LHCN-M2 (cell line): ENCODE measurements at regions not wholly inside any gene's neighbourhood (a gene's known extent, or its start where the extent isn't known, plus 50 kb on each side); places are given as distances from the start of the nearest gene placed in this dataset.
"Not testable (repeated sequence)": the region's sequence is repeated elsewhere in the genome, so short reads cannot be mapped to it uniquely, and the experiment has no call there.

Experiments
- DNase-seq: peaks from one replicate; pipeline ENCODE4 v3.0.0-alpha.2; 2012; ENCODE audit warnings: low read depth

DNA sequence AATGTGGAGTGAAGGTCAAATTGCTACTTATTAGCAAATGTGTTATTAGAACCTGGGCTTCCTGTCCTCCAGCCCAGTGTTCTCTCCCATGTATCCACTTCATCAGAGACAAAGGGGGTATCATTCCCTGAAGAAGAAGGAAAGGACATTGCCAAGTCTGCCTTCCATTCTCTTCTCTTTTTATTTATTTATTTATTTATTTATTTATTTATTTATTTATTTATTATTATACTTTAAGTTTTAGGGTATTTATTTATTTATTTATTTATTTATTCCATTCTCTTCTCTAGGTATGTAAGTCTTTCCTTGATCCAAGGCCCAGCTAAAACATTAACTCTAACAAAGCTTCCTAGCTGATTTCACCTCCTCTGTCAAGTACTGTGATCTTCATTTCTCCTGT is 277.8 kb upstream of the DNAJC19 start:
- DNase-seq, result no peak

DNA sequence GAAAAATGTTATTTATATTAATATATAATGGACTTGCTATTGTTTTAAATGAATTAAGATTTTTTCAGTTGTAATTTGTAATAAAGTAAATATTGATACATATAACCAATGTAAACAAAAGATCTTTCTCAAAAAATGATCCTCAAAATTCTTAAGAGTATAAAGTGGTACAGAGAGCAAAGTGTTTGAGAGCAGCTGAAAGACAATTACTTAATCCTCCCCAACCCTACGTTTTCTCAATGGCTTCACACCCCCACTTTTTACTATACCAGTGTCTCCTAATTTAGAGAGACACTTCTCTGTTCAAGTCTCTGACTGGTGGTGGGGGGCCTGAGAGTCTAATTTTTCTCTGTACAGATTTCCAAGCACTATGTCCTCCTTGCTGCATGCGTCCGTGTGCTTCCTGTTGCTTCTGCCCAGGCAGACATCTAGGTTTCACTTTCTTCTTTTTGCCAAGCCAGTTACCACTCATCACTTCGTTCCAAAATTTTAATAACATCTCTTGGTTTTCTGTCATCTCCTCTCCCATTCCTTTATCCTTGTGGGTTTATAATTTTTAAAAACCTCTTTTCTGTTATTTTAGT is 276.3 kb upstream of the DNAJC19 start:
- no peak for DNase-seq

DNA sequence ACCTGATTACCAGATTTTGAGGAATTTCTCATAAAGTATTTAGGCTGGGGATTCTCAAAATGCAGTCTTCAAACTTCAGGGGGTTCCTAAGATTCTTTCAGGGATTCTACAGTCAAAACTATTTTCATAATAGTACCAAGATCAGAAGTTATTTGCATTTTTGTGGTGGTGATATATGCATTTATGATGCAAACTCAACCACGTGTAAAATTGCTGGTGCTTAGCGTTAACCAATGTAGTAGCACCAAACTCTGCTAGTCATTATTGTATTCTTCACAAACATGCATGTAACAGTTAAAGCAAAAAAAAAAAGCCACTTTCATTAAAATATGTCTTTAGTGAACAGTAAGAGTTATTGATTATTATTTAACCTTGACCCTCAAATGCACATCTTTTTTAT is 274.9 kb upstream of the DNAJC19 start:
- no peak for DNase-seq

GRCh38 chr3:181253796-181254195 is 264.3 kb upstream of the DNAJC19 start:
- no peak for DNase-seq

- DNase-seq, result no peak
These were observed 263.1 kb upstream of the DNAJC19 start for GRCh38 chr3:181252631-181253030.

DNA sequence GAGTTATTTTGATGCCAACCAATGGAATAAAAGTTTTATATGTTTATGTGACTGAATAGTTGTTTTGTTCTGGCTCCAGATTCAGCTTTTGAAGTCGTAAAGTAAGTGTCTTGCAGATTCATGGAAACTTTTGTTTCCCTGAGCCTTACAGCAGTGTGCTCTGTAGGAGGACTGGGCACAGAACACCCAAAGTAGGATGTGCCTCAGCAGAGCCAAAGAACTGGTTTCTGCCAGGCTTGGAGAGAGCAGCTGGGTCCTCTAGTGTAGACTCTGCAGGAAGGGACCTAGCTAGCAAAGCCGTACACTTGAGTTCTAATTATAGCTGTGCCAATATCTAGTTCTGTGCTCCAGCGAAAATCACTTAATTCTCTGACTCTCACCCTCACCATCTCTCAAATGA is 261.2 kb upstream of the DNAJC19 start:
- DNase-seq, result no peak

DNA sequence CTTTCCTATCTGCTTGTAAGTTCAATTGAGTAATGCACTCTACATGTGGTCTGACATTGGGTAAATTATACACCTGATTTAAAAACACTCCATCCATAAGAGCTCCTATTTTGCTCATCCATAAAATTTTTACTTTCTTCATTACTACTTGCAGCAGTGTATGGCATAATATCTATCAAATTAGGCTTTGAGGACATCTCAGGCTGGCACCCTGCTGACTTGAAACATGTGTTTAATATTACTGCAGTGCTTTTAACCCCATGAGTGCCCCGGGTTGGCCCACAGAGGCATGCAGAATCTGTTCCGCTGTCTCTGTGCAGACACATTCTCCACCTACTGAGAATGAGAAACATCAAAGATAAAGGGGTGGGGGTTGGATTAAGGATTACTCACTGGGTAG is 249.9 kb upstream of the DNAJC19 start:
- no peak for DNase-seq

DNA sequence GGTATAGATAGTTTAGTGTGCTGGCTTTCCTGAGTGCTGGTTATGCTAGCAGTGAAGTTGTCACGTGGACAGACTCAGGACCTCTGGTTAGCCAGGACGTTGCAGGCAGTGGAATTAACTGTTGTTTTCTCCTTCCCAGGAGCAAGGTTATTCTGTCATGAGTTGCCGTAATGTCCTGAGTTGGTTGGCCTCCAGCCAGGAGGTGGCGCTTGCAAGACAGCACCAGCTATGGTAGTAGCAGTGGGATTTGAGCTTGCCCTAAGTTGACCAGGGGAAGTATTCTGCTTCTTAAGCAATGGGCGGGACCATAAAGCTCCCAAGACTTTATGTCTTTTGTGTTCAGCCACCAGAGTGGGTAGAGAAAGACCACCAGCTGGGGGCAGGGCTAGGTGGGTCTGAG is 240.7 kb upstream of the DNAJC19 start:
- DNase-seq, result no peak

DNA sequence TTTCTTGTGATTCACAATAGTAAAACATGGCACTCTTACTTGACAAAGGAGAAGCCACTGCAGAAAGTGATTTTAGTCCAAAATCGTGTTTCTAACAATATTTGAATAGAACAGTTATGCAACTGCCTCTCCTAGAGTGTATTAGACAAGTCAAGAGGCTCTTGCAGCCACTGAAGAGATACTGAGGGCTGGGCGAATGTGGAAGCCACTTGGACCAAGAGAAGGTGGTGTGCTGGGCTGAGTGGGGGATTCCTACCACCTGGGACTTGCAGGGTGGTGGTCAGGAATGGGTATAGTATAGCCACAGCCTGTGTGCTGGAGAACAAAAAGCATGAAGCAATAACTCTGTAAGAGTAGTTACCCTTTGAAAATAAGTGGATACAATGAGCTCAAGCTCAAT is 223.8 kb upstream of the DNAJC19 start:
- no peak for DNase-seq

DNA sequence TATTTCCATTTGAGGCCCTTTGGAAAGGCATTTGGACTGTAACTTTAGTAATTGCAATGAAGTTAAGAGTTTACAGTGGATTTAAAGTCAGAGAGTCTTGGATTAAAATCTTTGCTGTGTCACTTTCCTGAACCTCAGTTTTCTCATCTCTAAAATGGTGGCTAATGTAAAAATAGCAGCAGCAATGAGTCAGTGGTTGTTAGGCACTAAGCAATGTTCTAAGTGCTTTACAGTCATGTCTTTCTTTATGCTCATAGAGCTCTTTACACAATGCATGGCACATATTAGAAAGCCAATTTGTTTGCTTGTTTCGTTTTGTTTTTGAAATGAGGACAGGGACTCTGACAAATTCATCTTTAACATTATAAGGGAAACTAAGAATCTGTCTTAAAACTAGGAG is 222.7 kb upstream of the DNAJC19 start:
- DNase-seq, result no peak

DNA sequence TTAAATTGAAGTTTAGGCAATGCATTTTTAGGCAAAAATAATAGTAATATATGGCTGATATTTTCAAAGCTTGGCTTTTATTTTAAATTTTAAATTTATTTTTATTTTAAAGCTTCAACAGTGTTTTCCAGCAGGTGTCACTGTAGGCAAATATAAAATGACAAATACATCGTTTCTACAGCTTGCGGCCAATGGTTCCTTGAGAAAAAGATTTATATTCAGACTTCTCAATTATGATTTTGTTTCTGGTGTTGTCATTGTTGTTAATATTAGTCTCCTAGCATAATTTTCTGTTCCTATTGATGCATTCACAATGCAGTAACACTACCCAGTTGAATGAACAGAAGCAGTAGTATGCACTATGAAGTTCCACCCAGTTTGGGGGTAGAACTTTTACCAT is 220.7 kb upstream of the DNAJC19 start:
- peak; percentile 10 for DNase-seq

DNA sequence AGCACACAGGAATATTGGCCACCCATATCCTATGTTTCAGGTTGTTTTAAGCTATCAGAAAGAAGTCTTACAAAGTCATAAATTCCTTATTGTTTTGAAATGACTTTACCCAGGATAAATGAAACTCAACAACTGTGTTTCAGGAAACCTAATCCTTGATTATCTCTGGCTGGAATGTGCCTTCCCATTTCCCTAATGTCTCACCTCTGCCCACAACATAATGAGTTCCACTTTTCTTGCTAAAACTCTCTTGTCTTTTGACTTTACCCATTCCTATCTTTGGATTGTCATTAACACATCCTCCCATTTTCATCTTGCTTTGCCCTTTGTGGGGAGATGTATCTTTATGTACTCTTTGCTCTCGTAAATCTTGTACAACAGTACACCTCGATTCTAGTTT is 200.0 kb upstream of the DNAJC19 start:
- no peak for DNase-seq

GRCh38 chr3:181183764-181184163 is 194.2 kb upstream of the DNAJC19 start:
- DNase-seq, result no peak

GRCh38 chr3:181183057-181183456 is 193.5 kb upstream of the DNAJC19 start:
- DNase-seq, result not testable (repeated sequence)

DNA sequence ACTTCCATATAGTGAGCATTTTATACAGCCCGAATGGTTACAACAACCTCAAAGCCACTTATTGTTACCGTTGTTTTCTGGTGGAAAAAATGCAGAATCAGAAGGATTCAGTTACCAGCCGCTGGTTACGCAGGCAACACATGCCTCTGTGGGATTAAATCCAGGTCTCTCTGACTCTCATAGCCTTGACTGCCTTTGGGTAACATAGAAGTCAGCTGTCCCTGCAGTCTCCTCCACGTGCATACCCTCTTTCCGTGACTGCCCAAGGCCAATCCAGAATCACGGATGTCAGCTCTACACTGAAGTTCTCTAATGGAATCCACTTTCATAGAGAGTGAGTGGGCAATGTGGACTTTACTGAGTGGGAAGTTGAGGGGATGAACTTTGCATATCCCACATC is 189.5 kb upstream of the DNAJC19 start:
- DNase-seq, result no peak

DNA sequence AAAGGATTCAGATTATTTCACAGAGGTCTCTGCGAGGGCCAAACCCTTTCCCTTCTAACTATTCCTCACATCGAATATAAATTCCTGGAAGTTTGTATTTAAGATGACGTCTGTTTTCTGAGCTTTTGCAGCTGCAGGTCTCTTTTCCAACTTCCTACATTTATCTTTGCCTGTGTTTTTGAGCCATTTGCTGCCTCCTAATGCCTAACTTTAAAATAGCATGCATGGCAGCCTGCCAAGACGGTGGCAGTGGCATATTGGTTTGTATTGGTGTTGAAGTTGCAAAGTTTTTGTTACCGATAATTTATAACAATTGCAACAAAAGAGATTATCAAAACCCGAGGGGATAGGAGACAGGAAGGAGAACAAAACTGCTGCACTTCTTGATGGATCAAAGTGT is 187.1 kb upstream of the DNAJC19 start:
- DNase-seq, result peak; percentile 33

DNA sequence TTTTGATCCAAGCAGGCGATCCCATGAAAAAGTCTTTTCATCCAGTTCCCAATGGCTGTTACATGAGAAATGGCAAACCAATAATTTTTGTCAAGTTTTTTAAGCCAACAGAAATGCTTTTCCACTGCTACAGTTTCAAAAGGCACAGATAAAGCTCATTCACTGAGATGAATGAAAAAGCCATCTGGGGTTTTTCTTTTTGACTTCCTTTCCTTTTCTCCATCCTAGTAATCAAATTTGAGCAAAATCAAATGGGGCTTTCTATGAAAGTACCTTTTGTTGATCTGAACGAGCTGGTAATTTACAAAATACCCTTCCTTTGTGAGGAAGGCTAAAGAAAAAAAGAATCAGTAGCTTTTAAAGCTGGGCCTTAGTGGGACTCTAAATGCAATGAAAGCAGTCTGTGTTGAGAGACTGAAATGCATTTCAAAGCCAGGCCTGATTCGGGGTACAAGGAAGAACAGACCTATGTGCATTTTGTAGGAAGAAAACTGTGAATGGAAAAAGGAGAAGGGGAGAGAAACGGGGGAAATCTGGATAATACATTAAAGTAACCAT is 185.2 kb upstream of the DNAJC19 start:
- DNase-seq, result no peak

GRCh38 chr3:181174022-181174421 is 184.5 kb upstream of the DNAJC19 start:
- DNase-seq, result no peak

DNA sequence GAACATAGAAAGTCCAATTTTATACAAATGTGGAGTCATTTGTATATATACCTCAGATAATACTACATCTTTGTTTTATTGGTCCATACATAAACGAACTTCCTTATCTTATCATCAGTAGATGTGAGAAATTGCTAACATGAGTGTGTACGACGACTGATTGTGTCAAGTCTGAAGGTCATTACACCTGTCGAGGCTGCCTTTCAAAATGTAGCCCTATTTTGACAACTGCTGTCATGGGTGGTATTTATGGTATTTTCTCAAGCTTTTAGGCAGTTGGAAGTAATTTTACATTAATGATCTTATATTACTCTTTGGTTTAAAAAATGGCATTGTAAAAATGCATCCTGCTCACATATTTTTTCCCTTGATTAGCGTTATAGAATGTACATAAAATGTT is 183.7 kb upstream of the DNAJC19 start:
- DNase-seq, result no peak

GRCh38 chr3:181134873-181135272 is 145.3 kb upstream of the DNAJC19 start:
- DNase-seq, result no peak

DNA sequence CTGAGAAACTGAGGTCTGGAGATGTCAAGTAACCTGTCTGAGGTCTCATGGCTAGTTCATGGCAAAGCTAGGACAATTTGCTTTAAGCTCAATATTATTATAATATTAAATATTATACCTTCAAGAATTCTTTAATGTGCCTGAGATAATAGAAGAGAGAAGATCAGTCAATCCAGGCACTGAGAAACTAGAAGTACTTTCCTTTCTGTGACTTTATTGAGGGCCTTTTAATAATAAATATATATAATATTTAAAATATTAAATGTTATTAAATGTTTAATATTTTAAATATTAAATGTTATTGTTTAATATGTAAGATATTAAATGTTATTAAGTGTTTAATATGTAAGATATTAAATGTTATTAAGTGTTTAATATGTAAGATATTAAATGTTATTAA is 144.3 kb upstream of the DNAJC19 start:
- DNase-seq, result no peak

GRCh38 chr3:181105646-181106045 is 116.1 kb upstream of the DNAJC19 start:
- no peak for DNase-seq

DNA sequence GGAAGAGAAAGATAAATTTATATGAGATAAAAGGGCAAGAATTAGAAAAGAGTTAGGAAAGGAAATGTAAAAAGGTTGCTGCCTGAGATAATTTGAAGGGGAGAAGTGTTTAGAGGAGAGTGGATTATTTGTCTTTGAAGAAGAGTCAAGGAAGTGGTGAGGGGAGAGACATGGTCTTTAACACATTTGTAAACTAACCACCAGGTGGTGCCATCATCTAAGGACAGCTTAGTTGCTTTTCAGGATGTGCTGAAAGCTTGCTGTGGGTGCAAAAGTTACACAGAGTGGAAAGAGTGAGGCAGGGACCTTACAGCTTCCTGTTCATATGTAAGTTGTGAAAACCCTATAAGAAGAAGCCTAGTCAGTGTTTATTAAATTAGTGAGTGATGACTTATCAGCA is 114.1 kb upstream of the DNAJC19 start:
- DNase-seq, result no peak

GRCh38 chr3:181086011-181086410 is 96.5 kb upstream of the DNAJC19 start:
- DNase-seq, result no peak
